ENCODE measurements at regions not wholly inside any gene's neighbourhood (a gene's known extent, or its start where the extent isn't known, plus 50 kb on each side); places are given as distances from the start of the nearest gene placed in this dataset.
"Not testable (repeated sequence)": the region's sequence is repeated elsewhere in the genome, so short reads cannot be mapped to it uniquely, and the experiment has no call there.

GRCh38 chr18:6521803-6522418 is 107.2 kb upstream of the L3MBTL4 start:
- H3K4me3 ChIP-seq: no peak overlapping the region
- DNase-seq (ENCODE audit: low read depth in 1 of 2, low spot score in 1 of 2): peak; percentile 34 to 63
- H3K27ac ChIP-seq: no peak overlapping the region
- H3K9me3 ChIP-seq (ENCODE audit: low read depth): no peaks in the 10 kb centered on the region
- no peaks in the 10 kb centered on the region for H3K36me3 ChIP-seq
- TF ChIP-seq, protein P1, sequence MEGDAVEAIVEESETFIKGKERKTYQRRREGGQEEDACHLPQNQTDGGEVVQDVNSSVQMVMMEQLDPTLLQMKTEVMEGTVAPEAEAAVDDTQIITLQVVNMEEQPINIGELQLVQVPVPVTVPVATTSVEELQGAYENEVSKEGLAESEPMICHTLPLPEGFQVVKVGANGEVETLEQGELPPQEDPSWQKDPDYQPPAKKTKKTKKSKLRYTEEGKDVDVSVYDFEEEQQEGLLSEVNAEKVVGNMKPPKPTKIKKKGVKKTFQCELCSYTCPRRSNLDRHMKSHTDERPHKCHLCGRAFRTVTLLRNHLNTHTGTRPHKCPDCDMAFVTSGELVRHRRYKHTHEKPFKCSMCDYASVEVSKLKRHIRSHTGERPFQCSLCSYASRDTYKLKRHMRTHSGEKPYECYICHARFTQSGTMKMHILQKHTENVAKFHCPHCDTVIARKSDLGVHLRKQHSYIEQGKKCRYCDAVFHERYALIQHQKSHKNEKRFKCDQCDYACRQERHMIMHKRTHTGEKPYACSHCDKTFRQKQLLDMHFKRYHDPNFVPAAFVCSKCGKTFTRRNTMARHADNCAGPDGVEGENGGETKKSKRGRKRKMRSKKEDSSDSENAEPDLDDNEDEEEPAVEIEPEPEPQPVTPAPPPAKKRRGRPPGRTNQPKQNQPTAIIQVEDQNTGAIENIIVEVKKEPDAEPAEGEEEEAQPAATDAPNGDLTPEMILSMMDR (IDR thresholded peaks at IDR 0.05; ENCODE audit: low read depth, low read length): peak; percentile 87
- no peaks in the 10 kb centered on the region for H3K4me1 ChIP-seq (ENCODE audit: low read depth)
- H3K27me3 ChIP-seq: no peaks in the 10 kb centered on the region

DNA sequence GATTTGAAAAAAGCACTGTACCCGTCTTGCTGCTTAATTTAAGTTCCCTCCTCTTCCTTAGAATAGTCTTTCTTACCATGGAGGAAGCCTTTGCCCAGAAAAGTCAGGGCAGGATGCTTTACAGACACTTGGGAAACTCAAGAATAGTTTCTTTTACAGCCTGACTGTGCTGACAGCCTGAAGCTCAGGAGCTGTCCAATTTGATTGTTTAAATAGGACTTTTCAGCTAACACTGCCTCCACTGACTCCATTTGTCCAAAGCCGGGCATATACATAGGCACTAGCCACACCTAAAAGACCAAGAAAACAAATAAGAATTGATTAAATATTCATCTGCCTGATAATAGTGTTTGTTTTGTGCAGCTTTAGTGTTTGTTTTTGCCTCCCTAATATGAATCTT is 110.9 kb upstream of the L3MBTL4 start:
- peak in 1 of 2 donors; percentile 69 for DNase-seq (ENCODE audit: low read depth in 1 of 2, low spot score in 1 of 2)
- Histone ChIP-seq H3K27ac (no peak overlapping the region), H3K27me3 (no peaks in the 10 kb centered on the region), H3K4me3 (no peak overlapping the region), H3K9me3 (ENCODE audit: low read depth) (no peaks in the 10 kb centered on the region), H3K4me1 (ENCODE audit: low read depth) (no peaks in the 10 kb centered on the region), H3K36me3 (no peaks in the 10 kb centered on the region)
- TF ChIP-seq, protein P1 (IDR thresholded peaks at IDR 0.05; ENCODE audit: low read depth, low read length): no peak

DNA sequence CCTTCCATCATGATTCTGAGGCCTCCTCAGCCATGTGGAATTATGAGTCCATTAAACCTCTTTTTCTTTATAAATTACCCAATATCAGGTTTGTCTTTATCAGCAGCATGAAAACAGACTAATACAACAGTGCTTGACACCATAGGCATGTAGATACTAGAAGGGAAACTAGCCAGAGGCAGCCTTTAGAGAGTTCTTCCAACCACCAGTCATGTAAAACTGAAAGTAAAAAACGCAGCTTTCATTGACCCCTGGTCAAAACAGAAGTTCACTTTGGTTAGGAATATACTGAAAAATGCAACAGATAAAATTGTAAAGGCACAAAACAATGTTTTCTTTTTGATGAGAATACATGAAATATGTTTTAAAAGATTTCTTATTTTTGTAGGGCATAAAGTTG is 122.8 kb upstream of the L3MBTL4 start:
- TF ChIP-seq, protein P1 (IDR thresholded peaks at IDR 0.05; ENCODE audit: low read depth, low read length): no peak
- peak in 1 of 2 donors; percentile 22 for DNase-seq (ENCODE audit: low read depth in 1 of 2, low spot score in 1 of 2)
- Histone ChIP-seq H3K4me1 (ENCODE audit: low read depth) (no peaks in the 10 kb centered on the region), H3K27ac (no peak overlapping the region), H3K9me3 (ENCODE audit: low read depth) (no peaks in the 10 kb centered on the region), H3K36me3 (no peaks in the 10 kb centered on the region), H3K4me3 (no peak overlapping the region), H3K27me3 (no peaks in the 10 kb centered on the region)

DNA sequence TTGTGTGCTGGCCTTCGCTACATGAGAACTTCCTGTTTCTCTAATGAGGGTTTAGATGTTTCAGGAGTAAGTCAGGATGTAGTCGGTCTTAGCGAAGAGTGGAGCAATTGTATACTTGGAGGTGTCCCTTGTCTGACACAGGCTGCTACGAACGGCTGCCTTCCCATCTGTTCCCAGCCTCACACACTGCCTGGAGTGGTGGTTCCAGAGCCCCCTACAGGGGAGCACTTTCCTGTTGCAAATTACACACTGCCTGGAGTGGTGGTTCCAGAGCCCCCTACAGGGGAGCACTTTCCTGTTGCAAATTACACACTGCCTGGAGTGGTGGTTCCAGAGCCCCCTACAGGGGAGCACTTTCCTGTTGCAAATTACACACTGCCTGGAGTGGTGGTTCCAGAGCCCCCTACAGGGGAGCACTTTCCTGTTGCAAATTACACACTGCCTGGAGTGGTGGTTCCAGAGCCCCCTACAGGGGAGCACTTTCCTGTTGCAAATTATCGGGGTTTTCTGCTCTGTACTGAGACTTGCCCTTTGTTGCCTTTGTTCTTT is 126.5 kb upstream of the L3MBTL4 start:
- not testable (repeated sequence) for H3K27me3 ChIP-seq; H3K27ac ChIP-seq; H3K4me3 ChIP-seq; H3K4me1 ChIP-seq (ENCODE audit: low read depth); H3K9me3 ChIP-seq (ENCODE audit: low read depth); H3K36me3 ChIP-seq
- TF ChIP-seq, protein P1 (IDR thresholded peaks at IDR 0.05; ENCODE audit: low read depth, low read length): peak; percentile 45
- peak in 1 of 2 donors; percentile 23 for DNase-seq (ENCODE audit: low read depth in 1 of 2, low spot score in 1 of 2)

DNA sequence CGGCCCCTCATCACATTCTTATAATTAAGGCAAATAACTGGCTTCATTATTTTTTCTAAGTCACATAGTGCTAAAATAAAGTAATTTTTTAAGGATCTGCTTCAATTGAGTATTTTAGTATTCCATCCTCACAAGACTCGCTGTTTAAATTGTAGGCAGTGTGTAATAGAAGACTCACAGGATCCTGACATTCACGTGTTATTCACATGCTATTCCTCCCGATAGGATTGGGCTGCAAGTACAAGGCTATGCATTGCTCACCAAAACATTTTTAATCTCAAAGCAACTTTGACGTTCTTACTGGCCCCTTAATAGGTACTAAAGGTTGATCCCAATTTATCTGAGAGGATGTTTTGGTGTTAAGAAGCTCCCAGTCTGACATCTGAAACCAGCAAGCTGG is 127.6 kb upstream of the L3MBTL4 start:
- Histone ChIP-seq H3K27me3 (no peaks in the 10 kb centered on the region), H3K36me3 (no peaks in the 10 kb centered on the region), H3K9me3 (ENCODE audit: low read depth) (no peaks in the 10 kb centered on the region), H3K4me1 (ENCODE audit: low read depth) (no peaks in the 10 kb centered on the region), H3K4me3 (no peak overlapping the region), H3K27ac (no peak overlapping the region)
- no peak for DNase-seq (ENCODE audit: low read depth in 1 of 2, low spot score in 1 of 2)
- TF ChIP-seq, protein P1 (IDR thresholded peaks at IDR 0.05; ENCODE audit: low read depth, low read length): no peak
